GM12891 (cell line): ENCODE measurements at regions not wholly inside any gene's neighbourhood (a gene's known extent, or its start where the extent isn't known, plus 50 kb on each side); places are given as distances from the start of the nearest gene placed in this dataset.

Source experiments
- DNase-seq: peaks from one replicate; pipeline ENCODE4 v3.0.0; 2011; ENCODE audit warnings: low spot score; ENCODE audit not compliant: insufficient read length
- FAIRE-seq: peaks from 2 replicates; lab custom pipeline; 2011; peaks lifted over from hg19 to GRCh38; lab: Jason Lieb, UNC
- PAX5 ChIP-seq: IDR thresholded peaks from 2 replicates; pipeline ENCODE4 v1.6.1; 2011; ENCODE audit warnings: low read length, moderate library complexity, mild to moderate bottlenecking; ENCODE audit not compliant: insufficient read depth, severe bottlenecking
- POLR2A ChIP-seq: IDR thresholded peaks from 2 replicates; pipeline ENCODE4 v1.6.1; 2011; ENCODE audit warnings: low read depth, low read length, control low read depth
- POLR2AphosphoS5 ChIP-seq: IDR thresholded peaks from 2 replicates; pipeline ENCODE4 v1.6.1; 2011; ENCODE audit warnings: low read depth, low read length, control low read depth
- POU2F2 ChIP-seq: IDR thresholded peaks from 2 replicates; pipeline ENCODE4 v1.6.1; 2011; ENCODE audit warnings: low read depth, mild to moderate bottlenecking, control low read depth, low read length, moderate library complexity
- SPI1 ChIP-seq: IDR thresholded peaks from 2 replicates; pipeline ENCODE4 v1.6.1; 2011; ENCODE audit warnings: low read depth, low read length, control low read depth
- TAF1 ChIP-seq: IDR thresholded peaks from 2 replicates; pipeline ENCODE4 v1.6.1; 2011; ENCODE audit warnings: low read depth, low read length, control low read depth

- FAIRE-seq (no peak), DNase-seq (no peak)
- TF ChIP-seq POLR2A (no peak), POLR2AphosphoS5 (no peak), PAX5 (no peak), TAF1 (no peak), POU2F2 (no peak)
Observed at GRCh38 chr3:64917914-64918453, 230.2 kb upstream of the ADAMTS9 start.

DNA sequence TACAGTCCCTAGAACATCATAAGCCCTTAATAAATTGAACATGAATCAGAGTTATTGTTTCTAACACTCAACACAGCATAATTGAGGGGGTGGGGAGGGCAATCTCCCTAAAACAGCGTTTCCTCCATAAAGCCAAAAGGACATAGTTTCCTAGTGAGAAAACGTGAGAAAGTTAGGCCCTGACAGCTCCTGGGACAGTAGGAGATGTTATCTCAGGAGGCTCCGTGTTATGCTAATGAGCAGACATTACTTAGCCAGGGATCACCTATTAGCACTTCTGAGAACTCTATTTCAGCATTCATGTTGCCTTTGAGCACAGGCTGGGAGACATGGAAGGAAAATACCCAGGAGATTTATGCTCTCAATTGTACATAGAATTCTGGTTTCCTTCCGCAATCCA lies 229.1 kb upstream of the ADAMTS9 start:
- DNase-seq (no peak), FAIRE-seq (no peak)
- TF ChIP-seq SPI1 (no peak), POU2F2 (no peak), POLR2AphosphoS5 (no peak), TAF1 (no peak), POLR2A (no peak), PAX5 (no peak)

DNA sequence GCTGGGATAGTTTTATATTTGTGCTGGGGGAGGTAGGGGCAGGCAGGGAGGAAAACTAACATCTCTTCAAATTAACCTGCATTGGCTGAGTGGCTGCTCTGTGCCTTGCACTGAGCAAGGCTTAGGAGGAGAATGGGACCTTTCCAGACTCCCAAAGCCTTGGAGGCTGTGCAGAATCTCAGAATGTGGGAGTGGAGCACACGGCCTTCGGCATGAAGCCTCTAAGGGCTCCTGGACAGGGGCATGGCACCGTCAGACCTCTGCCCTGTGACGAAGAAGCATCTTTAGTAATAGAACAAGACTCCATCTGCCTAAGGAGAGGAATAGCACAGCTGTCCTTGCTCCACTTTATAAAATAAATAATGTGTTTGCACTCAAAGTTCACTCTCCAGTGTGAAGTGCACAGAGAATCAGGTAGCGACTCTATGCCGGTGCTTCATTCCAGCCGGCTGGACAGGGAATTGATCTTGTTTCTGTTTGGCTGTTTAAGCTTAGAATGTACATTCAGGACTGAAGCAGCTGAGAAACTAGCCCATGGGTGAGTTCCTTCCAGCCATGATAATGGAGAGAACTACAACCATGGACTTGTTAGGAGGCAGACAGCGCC lies 228.5 kb upstream of the ADAMTS9 start:
- DNase-seq: no peak
- TF ChIP-seq POU2F2 (no peak), SPI1 (no peak), PAX5 (no peak), POLR2A (no peak), POLR2AphosphoS5 (no peak), TAF1 (no peak)

DNA sequence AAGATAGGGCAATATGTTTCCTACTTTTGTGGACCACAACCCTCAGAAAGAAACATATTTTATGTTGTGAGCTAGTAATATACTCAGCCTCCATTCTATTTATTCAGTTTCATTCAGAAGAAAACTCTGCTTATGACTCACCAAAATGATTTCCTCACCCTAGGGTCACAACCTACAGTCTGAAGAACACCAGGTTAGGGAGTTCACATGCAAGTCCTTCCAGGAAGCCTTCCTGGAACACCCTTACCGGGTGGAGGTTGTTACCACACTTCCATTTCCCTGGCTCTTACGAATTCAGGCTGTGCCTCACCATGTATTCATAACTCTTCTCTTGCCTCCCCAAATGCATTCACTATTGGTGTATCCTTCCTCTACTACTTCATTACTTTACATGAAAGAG lies 228.0 kb upstream of the ADAMTS9 start:
- TF ChIP-seq POU2F2 (no peak), SPI1 (no peak), PAX5 (no peak), POLR2AphosphoS5 (no peak), TAF1 (no peak), POLR2A (no peak)
- no peak for FAIRE-seq
- no peak for DNase-seq

More for the DNA sequence above, 228.5 kb upstream of the ADAMTS9 start:
- no peak for FAIRE-seq

DNA sequence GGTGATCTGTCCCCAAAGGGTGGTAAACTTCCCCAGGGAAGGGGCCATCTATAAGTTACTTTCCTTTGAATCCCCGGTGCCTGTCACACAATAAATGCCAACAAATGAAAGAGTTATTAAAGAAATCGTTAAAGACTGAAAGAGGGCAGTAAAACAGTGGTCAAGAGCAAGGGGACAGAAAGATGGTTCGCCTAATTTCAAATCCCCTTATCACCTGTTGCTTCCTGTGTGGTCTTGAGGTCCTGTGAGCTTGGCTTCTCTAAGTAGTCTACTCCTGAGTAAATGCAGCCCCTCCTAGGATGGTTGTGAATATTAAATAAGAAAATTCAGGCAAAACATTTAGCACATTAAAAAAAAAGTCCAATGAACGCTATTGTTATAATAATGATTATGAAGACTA lies 225.7 kb upstream of the ADAMTS9 start:
- TF ChIP-seq PAX5 (no peak), POU2F2 (no peak), POLR2A (no peak), POLR2AphosphoS5 (no peak), SPI1 (no peak), TAF1 (no peak)
- FAIRE-seq (no peak), DNase-seq (no peak)

DNA sequence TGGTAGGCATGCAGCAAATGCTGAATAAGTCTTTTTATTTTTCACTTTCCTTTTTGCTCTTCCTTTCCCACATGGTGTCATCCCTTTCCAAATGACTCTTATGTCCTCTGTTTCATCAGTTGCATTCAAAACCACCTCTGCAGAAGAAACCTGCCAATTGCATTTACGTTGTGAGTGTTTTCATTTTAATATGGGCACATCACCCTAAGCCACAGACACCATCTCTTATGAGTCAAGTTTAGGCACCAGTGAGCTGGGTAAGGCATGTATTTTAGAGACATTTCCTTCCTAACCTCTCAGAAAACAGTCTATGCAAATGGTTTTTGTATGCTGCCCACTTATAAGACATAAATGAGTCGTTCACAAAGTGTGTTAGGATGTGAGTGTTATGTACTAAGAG lies 223.3 kb upstream of the ADAMTS9 start:
- FAIRE-seq (no peak), DNase-seq (no peak)
- TF ChIP-seq POU2F2: no peak
- no peak for TF ChIP-seq SPI1
- no peak for TF ChIP-seq TAF1
- no peak for TF ChIP-seq POLR2AphosphoS5
- no peak for TF ChIP-seq PAX5
- TF ChIP-seq POLR2A: no peak

DNA sequence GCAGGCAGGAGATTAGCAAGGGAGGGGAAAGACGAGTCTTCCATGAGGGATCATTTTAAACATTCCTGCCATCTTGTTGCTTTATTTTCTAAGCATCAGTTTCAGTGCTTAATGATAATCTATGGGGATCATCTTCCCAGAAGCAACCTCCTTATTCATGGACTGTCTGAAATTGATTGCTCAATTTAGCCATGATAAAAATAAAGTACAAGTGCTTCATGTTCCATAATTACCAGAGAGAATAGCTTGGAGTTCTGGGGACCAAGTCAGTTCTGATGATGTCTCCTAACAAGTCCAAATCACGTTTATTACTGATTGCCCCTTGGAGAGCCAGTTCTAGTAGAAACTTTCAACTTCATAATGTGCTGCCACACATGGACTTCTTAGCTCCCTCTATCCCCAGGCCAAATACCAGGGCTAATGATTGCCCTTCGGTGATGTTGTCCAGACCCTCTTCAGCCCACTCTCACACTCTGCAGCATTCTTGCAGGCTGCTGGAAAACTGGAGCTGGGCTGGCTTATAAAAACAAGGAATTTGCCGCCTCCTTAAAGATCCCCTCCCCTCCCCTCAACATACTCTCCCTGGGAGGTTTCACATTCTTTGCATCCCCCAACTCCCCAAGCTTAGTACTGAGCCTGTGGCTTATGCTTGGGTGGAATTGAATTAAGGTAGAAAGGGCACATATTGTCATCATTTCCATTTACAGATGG lies 222.1 kb upstream of the ADAMTS9 start:
- no peak for FAIRE-seq
- no peak for TF ChIP-seq POLR2A
- no peak for TF ChIP-seq POLR2AphosphoS5
- TF ChIP-seq PAX5: no peak
- no peak for DNase-seq

DNA sequence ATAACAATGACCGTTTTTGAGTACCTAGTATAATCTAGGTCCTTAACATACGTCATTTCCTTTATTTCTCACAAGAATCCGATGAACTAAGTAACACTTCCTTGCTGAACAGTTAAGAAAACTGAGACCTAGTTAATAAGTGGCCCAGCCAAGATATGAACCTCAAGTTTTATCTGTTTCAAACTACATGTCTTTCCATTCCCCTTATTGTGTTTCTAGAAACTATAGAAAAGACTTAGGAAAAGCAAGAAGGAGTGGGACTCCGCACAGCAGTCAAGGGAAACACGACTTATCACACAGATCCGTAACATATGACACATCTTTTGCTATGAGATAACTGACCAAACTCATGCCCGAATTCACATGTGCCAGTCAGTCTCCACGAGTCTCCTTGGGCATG lies 221.2 kb upstream of the ADAMTS9 start:
- no peak for FAIRE-seq
- no peak for TF ChIP-seq SPI1
- TF ChIP-seq POU2F2: no peak
- TF ChIP-seq TAF1: no peak
- TF ChIP-seq POLR2AphosphoS5: no peak
- TF ChIP-seq POLR2A: no peak
- TF ChIP-seq PAX5: no peak
- no peak for DNase-seq

GRCh38 chr3:64908251-64908685 lies 220.5 kb upstream of the ADAMTS9 start:
- no peak for DNase-seq
- no peak for FAIRE-seq
- no peak for TF ChIP-seq POLR2A
- TF ChIP-seq POLR2AphosphoS5: no peak

GRCh38 chr3:64905906-64906410 lies 218.2 kb upstream of the ADAMTS9 start:
- TF ChIP-seq POLR2AphosphoS5: no peak
- TF ChIP-seq TAF1: no peak
- TF ChIP-seq PAX5: no peak
- no peak for TF ChIP-seq POU2F2
- no peak for TF ChIP-seq POLR2A
- no peak for TF ChIP-seq SPI1
- no peak for FAIRE-seq

More at GRCh38 chr3:64905906-64906410, 218.2 kb upstream of the ADAMTS9 start:
- DNase-seq: no peak
